Testis (tissue), 2 donors: ENCODE measurements at regions not wholly inside any gene's neighbourhood (a gene's known extent, or its start where the extent isn't known, plus 50 kb on each side); places are given as distances from the start of the nearest gene placed in this dataset.
A peak's percentile ranks its signal among the peaks of the same experiment; 100 is the strongest.

Experiments
- DNase-seq: peaks from one replicate; pipeline ENCODE4 v3.0.0-alpha.2; 2019
- H3K27ac ChIP-seq, 2 donors: fragments of 200-600 bp; sonication (generic); one replicate each; pipeline ENCODE4 v1.5.1; 2019
- H3K27me3 ChIP-seq: fragments of 200-600 bp; sonication (generic); one replicate; pipeline ENCODE4 v1.5.1; 2019
- H3K36me3 ChIP-seq: fragments of 200-600 bp; sonication (generic); one replicate; pipeline ENCODE4 v1.5.1; 2017; ENCODE audit warnings: low read depth; ENCODE audit errors: missing control alignments
- H3K4me1 ChIP-seq: fragments of 200-600 bp; sonication (generic); one replicate; pipeline ENCODE4 v1.5.1; 2019
- H3K4me3 ChIP-seq, 2 donors: fragments of 200-600 bp; sonication (generic); one replicate each; pipeline ENCODE4 v1.5.1; 2017 to 2019
- H3K9me3 ChIP-seq: fragments of 200-600 bp; sonication (generic); one replicate; pipeline ENCODE4 v1.5.1; 2017
- CTCF ChIP-seq, 3 experiments: fragments of 450-650 bp in 2 of 3; fragments of 200-600 bp in 1 of 3; sonication (generic) in 1 of 3; IDR thresholded peaks; one replicate each; pipeline ENCODE4 v1.5.1; 2016 to 2019; ENCODE audit warnings: antibody characterized with exemption in 3 of 3, mild to moderate bottlenecking in 2 of 3, moderate library complexity in 1 of 3
- POLR2A ChIP-seq: fragments of 450-650 bp; IDR thresholded peaks from one replicate; pipeline ENCODE4 v1.6.1; 2017; ENCODE audit warnings: antibody characterized with exemption, mild to moderate bottlenecking, moderate library complexity
- WGBS, 2 donors: methylation state at CpG; one replicate each; pipeline ENCODE4 v1.1.5; 2018; 5-methylcytosine and 5-hydroxymethylcytosine counted together
- intact Hi-C: fragments of 100-400 bp; cut with DNase I; formaldehyde crosslinking; loops from one replicate; pipeline ENCODE4 v1.15.1; 2023; ENCODE audit warnings: low total_unique reads

- no peak for TF ChIP-seq CTCF (IDR thresholded peaks at IDR 0.05)
- no peak for TF ChIP-seq POLR2A
- H3K9me3 ChIP-seq: no peaks in the 10 kb centered on the region
- DNase-seq: no peak
- H3K36me3 ChIP-seq: no peaks in the 10 kb centered on the region
- no peaks in the 10 kb centered on the region for H3K27me3 ChIP-seq
- intact Hi-C loops: no loop called here
- no peaks in the 10 kb centered on the region for H3K4me1 ChIP-seq
- no peak overlapping the region for H3K4me3 ChIP-seq
- H3K27ac ChIP-seq: no peak overlapping the region
Observed at GRCh38 chr2:47992671-47993070, 86.4 kb upstream of the FBXO11 start.

- H3K9me3 ChIP-seq: no peaks in the 10 kb centered on the region
- no peak overlapping the region for H3K27ac ChIP-seq
- 76 to 81% methylated on average over 4 of the region's 4 CpGs for WGBS, 2 donors
- intact Hi-C loops: no loop called here
- DNase-seq: no peak
- no peak overlapping the region for H3K4me3 ChIP-seq
- no peaks in the 10 kb centered on the region for H3K36me3 ChIP-seq
- no peaks in the 10 kb centered on the region for H3K27me3 ChIP-seq
- H3K4me1 ChIP-seq: no peaks in the 10 kb centered on the region
- TF ChIP-seq POLR2A (no peak), CTCF (IDR thresholded peaks at IDR 0.05) (no peak)
Observed at GRCh38 chr2:47996808-47997207, 90.5 kb upstream of the FBXO11 start.

GRCh38 chr2:47999512-47999911 lies 93.2 kb upstream of the FBXO11 start:
- DNase-seq: no peak
- Histone ChIP-seq H3K4me3 (no peak overlapping the region), H3K9me3 (no peaks in the 10 kb centered on the region), H3K4me1 (no peaks in the 10 kb centered on the region), H3K36me3 (no peaks in the 10 kb centered on the region), H3K27me3 (no peaks in the 10 kb centered on the region), H3K27ac (no peak overlapping the region)
- 83 to 100% methylated on average over 1 of the region's 1 CpG for WGBS, 2 donors
- intact Hi-C loops: no loop called here
- TF ChIP-seq POLR2A (no peak), CTCF (IDR thresholded peaks at IDR 0.05) (no peak)

GRCh38 chr2:48001498-48001897 lies 95.2 kb upstream of the FBXO11 start:
- H3K9me3 ChIP-seq: no peaks in the 10 kb centered on the region
- H3K4me1 ChIP-seq: no peaks in the 10 kb centered on the region
- no peaks in the 10 kb centered on the region for H3K27me3 ChIP-seq
- intact Hi-C loops: no loop called here
- no peak overlapping the region for H3K4me3 ChIP-seq
- no peaks in the 10 kb centered on the region for H3K36me3 ChIP-seq
- TF ChIP-seq CTCF (IDR thresholded peaks at IDR 0.05): no peak
- no peak for TF ChIP-seq POLR2A
- no peak overlapping the region for H3K27ac ChIP-seq
- DNase-seq: no peak

GRCh38 chr2:48006094-48006493 lies 99.8 kb upstream of the FBXO11 start:
- H3K36me3 ChIP-seq: no peaks in the 10 kb centered on the region
- intact Hi-C loops: no loop called here
- H3K27ac ChIP-seq: no peak overlapping the region
- no peaks in the 10 kb centered on the region for H3K9me3 ChIP-seq
- no peak overlapping the region for H3K4me3 ChIP-seq
- TF ChIP-seq POLR2A: no peak
- TF ChIP-seq CTCF (IDR thresholded peaks at IDR 0.05): no peak
- DNase-seq: peak; percentile 22
- H3K4me1 ChIP-seq: no peaks in the 10 kb centered on the region
- H3K27me3 ChIP-seq: no peaks in the 10 kb centered on the region
